Endodermal cell (in vitro differentiated cells): ENCODE measurements at regions not wholly inside any gene's neighbourhood (a gene's known extent, or its start where the extent isn't known, plus 50 kb on each side); places are given as distances from the start of the nearest gene placed in this dataset.

Experiments
- DNase-seq: peaks from one replicate; pipeline ENCODE4 v3.0.0-alpha.2; 2017
- H3K27ac ChIP-seq: 2 replicates; pipeline ENCODE4 v1.5.1; 2013; ENCODE audit warnings: mild to moderate bottlenecking, low read depth, low read length, moderate library complexity
- H3K27me3 ChIP-seq: 2 replicates; pipeline ENCODE4 v1.6.1; 2013; ENCODE audit warnings: mild to moderate bottlenecking, low read length, moderate library complexity; ENCODE audit not compliant: insufficient read depth, control insufficient read depth, poor library complexity, severe bottlenecking
- H3K36me3 ChIP-seq: 2 replicates; pipeline ENCODE4 v1.7.0; 2013; ENCODE audit warnings: mild to moderate bottlenecking, low read length, moderate library complexity; ENCODE audit not compliant: control insufficient read depth, insufficient read depth
- H3K4me1 ChIP-seq: one replicate; pipeline ENCODE4 v1.7.0; 2013; ENCODE audit warnings: low read length; ENCODE audit not compliant: control insufficient read depth, insufficient read depth
- H3K4me3 ChIP-seq: 2 replicates; pipeline ENCODE4 v1.5.1; 2013; ENCODE audit warnings: mild to moderate bottlenecking, low read length, moderate library complexity
- H3K9ac ChIP-seq: 2 replicates; pipeline ENCODE4 v1.6.1; 2013; ENCODE audit warnings: mild to moderate bottlenecking, low read length, moderate library complexity; ENCODE audit not compliant: poor library complexity, severe bottlenecking; ENCODE audit errors: extremely low read depth
- H3K9me3 ChIP-seq: 2 replicates; pipeline ENCODE4 v1.6.1; 2013; ENCODE audit warnings: mild to moderate bottlenecking, low read length, moderate library complexity; ENCODE audit not compliant: control insufficient read depth
- H3K27ac Mint-ChIP-seq: 2 replicates; pipeline ENCODE4 v1.8.0; 2020; ENCODE audit warnings: mixed read lengths
- H3K27me3 Mint-ChIP-seq: 2 replicates; pipeline ENCODE4 v1.8.0; 2021; ENCODE audit warnings: mild to moderate bottlenecking, mixed read lengths; ENCODE audit not compliant: insufficient read depth
- H3K36me3 Mint-ChIP-seq: 2 replicates; pipeline ENCODE4 v1.8.0; 2020; ENCODE audit warnings: low read depth, mixed read lengths
- H3K4me1 Mint-ChIP-seq: 2 replicates; pipeline ENCODE4 v1.8.0; 2020; ENCODE audit warnings: mixed read lengths
- H3K4me3 Mint-ChIP-seq: 2 replicates; pipeline ENCODE4 v1.8.0; 2020; ENCODE audit warnings: mild to moderate bottlenecking, moderate library complexity, mixed read lengths
- H3K9me3 Mint-ChIP-seq: 2 replicates; pipeline ENCODE4 v1.8.0; 2020; ENCODE audit warnings: mild to moderate bottlenecking, mixed read lengths
- CTCF ChIP-seq: fragments of 200-600 bp; sonication (generic); conservative IDR thresholded peaks from 2 replicates; pipeline ENCODE4 v1.5.0; 2021; ENCODE audit warnings: antibody characterized with exemption, mild to moderate bottlenecking
- WGBS, 2 experiments: methylation state at CpG; one replicate each; pipeline versions ENCODE4 v1.1.5 to v1.1.7; 2013; ENCODE audit warnings: missing lambda C conversion rate in 2 of 2, mixed read lengths in 1 of 2; ENCODE audit not compliant: insufficient coverage in 1 of 2, insufficient read length in 1 of 2; 5-methylcytosine and 5-hydroxymethylcytosine counted together

GRCh38 chr6:53715434-53715833, 49.9 kb upstream of the KLHL31 start:
- H3K4me1 Mint-ChIP-seq, result peaks cover 8% of the 10 kb centered on the region
- H3K36me3 ChIP-seq, result no peaks in the 10 kb centered on the region
- no peaks in the 10 kb centered on the region for H3K4me1 ChIP-seq
- DNase-seq, result no peak
- no peaks in the 10 kb centered on the region for H3K27me3 ChIP-seq
- no peak overlapping the region for H3K9ac ChIP-seq
- no peak overlapping the region for H3K27ac ChIP-seq
- no peaks in the 10 kb centered on the region for H3K9me3 Mint-ChIP-seq
- 86 to 100% methylated on average over 1 of the region's 1 CpG for WGBS, 2 experiments
- no peak overlapping the region for H3K4me3 Mint-ChIP-seq
- H3K27ac Mint-ChIP-seq, result no peak overlapping the region
- no peaks in the 10 kb centered on the region for H3K36me3 Mint-ChIP-seq
- no peak overlapping the region for H3K4me3 ChIP-seq
- TF ChIP-seq CTCF, result no peak
- peaks cover 2% of the 10 kb centered on the region for H3K27me3 Mint-ChIP-seq
- no peaks in the 10 kb centered on the region for H3K9me3 ChIP-seq
